Small intestine (tissue), 7 donors: ENCODE measurements at regions not wholly inside any gene's neighbourhood (a gene's known extent, or its start where the extent isn't known, plus 50 kb on each side); places are given as distances from the start of the nearest gene placed in this dataset.
"Not testable (repeated sequence)": the region's sequence is repeated elsewhere in the genome, so short reads cannot be mapped to it uniquely, and the experiment has no call there.

ENCODE experiments used
- DNase-seq, 2 donors: peaks; one replicate each; pipeline versions ENCODE4 v3.0.0 to v3.0.0-alpha.2; 2013
- FAIRE-seq: peaks from 2 replicates; lab custom pipeline; 2012; peaks lifted over from hg19 to GRCh38; lab: Jason Lieb, UNC
- H3K27ac ChIP-seq, 3 donors: one replicate each; pipeline ENCODE4 v1.5.1; 2013; ENCODE audit warnings: low read length in 2 of 3, mild to moderate bottlenecking in 2 of 3, control low read depth in 1 of 3, inconsistent platforms in 1 of 3, low read depth in 1 of 3, moderate library complexity in 1 of 3
- H3K27me3 ChIP-seq, 3 donors: one replicate each; pipeline ENCODE4 v1.6.1; 2013; ENCODE audit warnings: low read length in 3 of 3, inconsistent platforms in 1 of 3; ENCODE audit not compliant: control insufficient read depth in 3 of 3, insufficient read depth in 3 of 3
- H3K36me3 ChIP-seq, 3 donors: one replicate each; pipeline ENCODE4 v1.6.1; 2013; ENCODE audit warnings: low read length in 3 of 3, inconsistent platforms in 1 of 3, low read depth in 1 of 3, mild to moderate bottlenecking in 1 of 3, moderate library complexity in 1 of 3; ENCODE audit not compliant: control insufficient read depth in 3 of 3, insufficient read depth in 2 of 3
- H3K4me1 ChIP-seq, 3 donors: one replicate each; pipeline ENCODE4 v1.6.1; 2013; ENCODE audit warnings: low read length in 2 of 3, inconsistent platforms in 1 of 3, low read depth in 1 of 3, mild to moderate bottlenecking in 1 of 3, moderate library complexity in 1 of 3; ENCODE audit not compliant: control insufficient read depth in 3 of 3, insufficient read depth in 2 of 3
- H3K4me3 ChIP-seq, 3 donors: one replicate each; pipeline ENCODE4 v1.5.1; 2013; ENCODE audit warnings: low read length in 3 of 3, control low read depth in 1 of 3, inconsistent platforms in 1 of 3, low read depth in 1 of 3, mild to moderate bottlenecking in 1 of 3, moderate library complexity in 1 of 3
- H3K9me3 ChIP-seq, 2 donors: one replicate each; pipeline ENCODE4 v1.6.1; 2013; ENCODE audit warnings: low read depth in 1 of 2, low read length in 1 of 2; ENCODE audit not compliant: control insufficient read depth in 2 of 2, insufficient read depth in 1 of 2
- WGBS, 3 donors: extraction: QIAGEN DNeasy Blood & Tissue Kit; methylation state at CpG; one replicate each; pipeline ENCODE4 v1.1.7; 2013; 5-methylcytosine and 5-hydroxymethylcytosine counted together
- donor health status: healthy with polysubstance abuse.
- donor health status: control.
- donor health status: control.
- donor health status: Bipolar disorder and iron deficiency.
- donor health status: healthy.

- no peak for DNase-seq
- Histone ChIP-seq H3K4me1 (no peaks in the 10 kb centered on the region), H3K27me3 (no peaks in the 10 kb centered on the region), H3K27ac (no peak overlapping the region), H3K36me3 (no peaks in the 10 kb centered on the region), H3K4me3 (no peak overlapping the region), H3K9me3 (no peaks in the 10 kb centered on the region)
- 32 to 44% (median 41%) methylated on average over 1 of the region's 1 CpG for WGBS, 3 donors
- FAIRE-seq = no peak
Observed at GRCh38 chr2:21772624-21773023, 648.9 kb downstream of the TDRD15 start.

- no peak overlapping the region for H3K4me3 ChIP-seq
- FAIRE-seq = no peak
Observed at GRCh38 chr2:21773168-21773567, 649.4 kb downstream of the TDRD15 start.

GRCh38 chr2:21774691-21775368 is 651.1 kb downstream of the TDRD15 start:
- H3K27me3 ChIP-seq = no peaks in the 10 kb centered on the region
- no peaks in the 10 kb centered on the region for H3K9me3 ChIP-seq
- no peak overlapping the region for H3K4me3 ChIP-seq
- no peak for DNase-seq
- 38 to 58% (median 41%) methylated on average over 6 of the region's 6 CpGs for WGBS, 3 donors
- no peaks in the 10 kb centered on the region for H3K36me3 ChIP-seq
- no peaks in the 10 kb centered on the region for H3K4me1 ChIP-seq
- H3K27ac ChIP-seq = no peak overlapping the region
- no peak for FAIRE-seq

More at GRCh38 chr2:21773168-21773567, 649.4 kb downstream of the TDRD15 start:
- Histone ChIP-seq H3K36me3 (no peaks in the 10 kb centered on the region), H3K27me3 (no peaks in the 10 kb centered on the region), H3K9me3 (no peaks in the 10 kb centered on the region), H3K4me1 (no peaks in the 10 kb centered on the region), H3K27ac (no peak overlapping the region)
- no peak for DNase-seq

GRCh38 chr2:21779786-21780185 is 656.0 kb downstream of the TDRD15 start:
- Histone ChIP-seq H3K27me3 (no peaks in the 10 kb centered on the region), H3K9me3 (no peaks in the 10 kb centered on the region), H3K27ac (no peak overlapping the region), H3K4me3 (no peak overlapping the region), H3K36me3 (no peaks in the 10 kb centered on the region), H3K4me1 (no peaks in the 10 kb centered on the region)
- WGBS, 3 donors = 92 to 100% (median 95%) methylated on average over 1 of the region's 1 CpG
- FAIRE-seq (no peak), DNase-seq (no peak)

GRCh38 chr2:21781962-21782361 is 658.2 kb downstream of the TDRD15 start:
- Histone ChIP-seq H3K4me1 (no peaks in the 10 kb centered on the region), H3K4me3 (no peak overlapping the region), H3K9me3 (no peaks in the 10 kb centered on the region), H3K36me3 (no peaks in the 10 kb centered on the region), H3K27ac (no peak overlapping the region), H3K27me3 (no peaks in the 10 kb centered on the region)
- no peak for DNase-seq
- WGBS, 3 donors = 56 to 81% (median 58%) methylated on average over 2 of the region's 2 CpGs
- no peak for FAIRE-seq

GRCh38 chr2:21782866-21783265 is 659.1 kb downstream of the TDRD15 start:
- no peak for FAIRE-seq

GRCh38 chr2:21787941-21788340 is 664.2 kb downstream of the TDRD15 start:
- no peaks in the 10 kb centered on the region for H3K27me3 ChIP-seq
- no peak overlapping the region for H3K27ac ChIP-seq
- H3K4me1 ChIP-seq = no peaks in the 10 kb centered on the region
- 82 to 86% (median 85%) methylated on average over 1 of the region's 1 CpG for WGBS, 3 donors
- H3K36me3 ChIP-seq = no peaks in the 10 kb centered on the region
- no peak for FAIRE-seq
- H3K9me3 ChIP-seq = no peaks in the 10 kb centered on the region
- no peak overlapping the region for H3K4me3 ChIP-seq
- DNase-seq = no peak

More at GRCh38 chr2:21782866-21783265, 659.1 kb downstream of the TDRD15 start:
- Histone ChIP-seq H3K27ac (no peak overlapping the region), H3K4me3 (no peak overlapping the region), H3K27me3 (no peaks in the 10 kb centered on the region), H3K36me3 (no peaks in the 10 kb centered on the region), H3K4me1 (no peaks in the 10 kb centered on the region), H3K9me3 (no peaks in the 10 kb centered on the region)
- 63 to 75% (median 66%) methylated on average over 6 of the region's 6 CpGs for WGBS, 3 donors
- DNase-seq = no peak

GRCh38 chr2:21790311-21790710 is 666.5 kb downstream of the TDRD15 start:
- H3K9me3 ChIP-seq, DNase-seq, H3K27me3 ChIP-seq, H3K4me3 ChIP-seq, H3K36me3 ChIP-seq, H3K27ac ChIP-seq, H3K4me1 ChIP-seq, FAIRE-seq: not testable (repeated sequence)
- WGBS, 3 donors = 59 to 73% (median 69%) methylated on average over 6 of the region's 6 CpGs

GRCh38 chr2:21792571-21792970 is 668.8 kb downstream of the TDRD15 start:
- H3K36me3 ChIP-seq = no peaks in the 10 kb centered on the region
- no peaks in the 10 kb centered on the region for H3K9me3 ChIP-seq
- H3K27me3 ChIP-seq = no peaks in the 10 kb centered on the region
- FAIRE-seq (no peak), DNase-seq (no peak)
- no peak overlapping the region for H3K4me3 ChIP-seq
- H3K27ac ChIP-seq = no peak overlapping the region
- H3K4me1 ChIP-seq = no peaks in the 10 kb centered on the region
